Transverse colon (tissue), 4 donors: ENCODE measurements at regions not wholly inside any gene's neighbourhood (a gene's known extent, or its start where the extent isn't known, plus 50 kb on each side); places are given as distances from the start of the nearest gene placed in this dataset.

Experiments used
- DNase-seq: peaks from one replicate; pipeline ENCODE4 v3.0.0-alpha.2; 2019
- H3K27ac ChIP-seq, 4 donors: fragments of 200-600 bp; sonication (generic); 2 replicates each; pipeline ENCODE4 v1.5.1; 2016 to 2018; ENCODE audit warnings: inconsistent platforms in 4 of 4
- H3K27me3 ChIP-seq: fragments of 200-600 bp; sonication (generic); 2 replicates; pipeline ENCODE4 v1.5.1; 2017; ENCODE audit warnings: inconsistent platforms
- H3K36me3 ChIP-seq, 4 donors: fragments of 200-600 bp; sonication (generic); 2 replicates each; pipeline ENCODE4 v1.5.1; 2017 to 2019; ENCODE audit warnings: inconsistent platforms in 4 of 4
- H3K4me1 ChIP-seq, 4 donors: fragments of 200-600 bp; sonication (generic); 2 replicates each; pipeline ENCODE4 v1.5.1; 2017 to 2020; ENCODE audit warnings: inconsistent platforms in 4 of 4
- H3K4me3 ChIP-seq, 4 donors: fragments of 200-600 bp; sonication (generic); 1 replicate in 1 of 4; 2 replicates in 3 of 4; pipeline versions ENCODE4 v1.5.1 to v1.6.1; 2017 to 2019; ENCODE audit warnings: inconsistent platforms in 4 of 4
- H3K9me3 ChIP-seq, 2 donors: fragments of 200-600 bp; sonication (generic); 2 replicates each; pipeline ENCODE4 v1.5.1; 2017 to 2019; ENCODE audit warnings: inconsistent platforms in 2 of 2
- CTCF ChIP-seq, 5 experiments: fragments of 200-600 bp in 3 of 5; fragments of 450-650 bp in 2 of 5; sonication (generic) in 3 of 5; IDR thresholded peaks; 1 replicate in 2 of 5; 2 replicates in 3 of 5; pipeline ENCODE4 v1.5.1; 2016 to 2017; ENCODE audit warnings: antibody characterized with exemption in 5 of 5, inconsistent platforms in 3 of 5, mild to moderate bottlenecking in 2 of 5, moderate library complexity in 1 of 5
- EP300 ChIP-seq: sonication (generic); formaldehyde crosslinking; IDR thresholded peaks from one replicate; pipeline ENCODE4 v1.6.1; 2017; ENCODE audit warnings: antibody characterized with exemption, low read depth
- POLR2A ChIP-seq: fragments of 450-650 bp; IDR thresholded peaks from one replicate; pipeline ENCODE4 v1.6.1; 2016; ENCODE audit warnings: antibody characterized with exemption, mild to moderate bottlenecking, moderate library complexity
- POLR2AphosphoS5 ChIP-seq, 3 donors: sonication (generic); formaldehyde crosslinking; IDR thresholded peaks; one replicate each; pipeline ENCODE4 v1.6.1; 2016; ENCODE audit warnings: antibody characterized with exemption in 3 of 3
- WGBS, 2 donors: methylation state at CpG; one replicate each; pipeline ENCODE4 v1.1.5; 2018; ENCODE audit warnings: low coverage in 1 of 2; 5-methylcytosine and 5-hydroxymethylcytosine counted together
- in situ Hi-C, 4 donors: fragments of 200-750 bp; cut with MboI; loops; one replicate each; pipeline versions ENCODE4 v1.15.0 to v1.15.1; 2017; ENCODE audit warnings: low sequenced_read_pairs in 3 of 4, low pct_ligation_motif_present in 1 of 4, low pct_unique_long_range_greater_than_20kb in 1 of 4
- intact Hi-C: fragments of 100-400 bp; cut with DNase I; formaldehyde crosslinking; loops from one replicate; pipeline ENCODE4 v1.15.1; 2023; ENCODE audit warnings: low total_unique reads

GRCh38 chr5:136890431-136891148 lies 525.2 kb upstream of the TRPC7 start:
- Histone ChIP-seq H3K4me3 (no peak overlapping the region), H3K4me1 (no peaks in the 10 kb centered on the region), H3K36me3 (no peaks in the 10 kb centered on the region), H3K27ac (no peak overlapping the region), H3K27me3 (no peaks in the 10 kb centered on the region), H3K9me3 (no peaks in the 10 kb centered on the region)
- in situ Hi-C loops = no loop called here
- no peak for DNase-seq
- TF ChIP-seq POLR2A = no peak
- WGBS, 2 donors = 88 to 100% methylated on average over 2 of the region's 2 CpGs
- intact Hi-C loops = no loop called here

- Histone ChIP-seq H3K27ac (no peak overlapping the region), H3K9me3 (no peaks in the 10 kb centered on the region), H3K36me3 (no peaks in the 10 kb centered on the region), H3K4me1 (no peaks in the 10 kb centered on the region), H3K27me3 (no peaks in the 10 kb centered on the region), H3K4me3 (no peak overlapping the region)
- intact Hi-C loops = no loop called here
- WGBS, 2 donors = 67 to 69% methylated on average over 3 of the region's 3 CpGs
- in situ Hi-C loops = no loop called here
- TF ChIP-seq POLR2AphosphoS5 (IDR thresholded peaks at IDR 0.05) (no peak), CTCF (IDR thresholded peaks at IDR 0.05) (no peak), POLR2A (no peak), EP300 (no peak)
- no peak for DNase-seq
These were observed 521.3 kb upstream of the TRPC7 start for GRCh38 chr5:136886608-136887007.

GRCh38 chr5:136864960-136865359 lies 499.6 kb upstream of the TRPC7 start:
- in situ Hi-C loops (no loop called here), intact Hi-C loops (no loop called here)
- no peak for DNase-seq
- no peak overlapping the region for H3K4me3 ChIP-seq
- H3K36me3 ChIP-seq = no peaks in the 10 kb centered on the region
- H3K27ac ChIP-seq = no peak overlapping the region
- no peaks in the 10 kb centered on the region for H3K9me3 ChIP-seq
- H3K4me1 ChIP-seq = no peaks in the 10 kb centered on the region
- WGBS, 2 donors = 67 to 92% methylated on average over 2 to 4 of the region's 4 CpGs
- TF ChIP-seq POLR2A (no peak), EP300 (no peak), CTCF (IDR thresholded peaks at IDR 0.05) (no peak), POLR2AphosphoS5 (IDR thresholded peaks at IDR 0.05) (no peak)
- H3K27me3 ChIP-seq = no peaks in the 10 kb centered on the region

GRCh38 chr5:136856648-136857047 lies 491.3 kb upstream of the TRPC7 start:
- no peaks in the 10 kb centered on the region for H3K9me3 ChIP-seq
- 69 to 72% methylated on average over 3 of the region's 3 CpGs for WGBS, 2 donors
- no peaks in the 10 kb centered on the region for H3K4me1 ChIP-seq
- intact Hi-C loops = no loop called here
- no peak overlapping the region for H3K27ac ChIP-seq
- no peak for TF ChIP-seq CTCF (IDR thresholded peaks at IDR 0.05)
- TF ChIP-seq POLR2A = no peak
- TF ChIP-seq POLR2AphosphoS5 (IDR thresholded peaks at IDR 0.05) = no peak
- TF ChIP-seq EP300 = no peak
- H3K36me3 ChIP-seq = no peaks in the 10 kb centered on the region
- in situ Hi-C loops = no loop called here
- H3K27me3 ChIP-seq = no peaks in the 10 kb centered on the region
- H3K4me3 ChIP-seq = no peak overlapping the region
- DNase-seq = no peak

GRCh38 chr5:136853971-136854370 lies 488.6 kb upstream of the TRPC7 start:
- DNase-seq = no peak
- in situ Hi-C loops (no loop called here), intact Hi-C loops (no loop called here)
- H3K9me3 ChIP-seq = no peaks in the 10 kb centered on the region
- TF ChIP-seq CTCF (IDR thresholded peaks at IDR 0.05) (no peak), POLR2AphosphoS5 (IDR thresholded peaks at IDR 0.05) (no peak), EP300 (no peak), POLR2A (no peak)
- H3K36me3 ChIP-seq = no peaks in the 10 kb centered on the region
- no peaks in the 10 kb centered on the region for H3K4me1 ChIP-seq
- no peak overlapping the region for H3K4me3 ChIP-seq
- no peaks in the 10 kb centered on the region for H3K27me3 ChIP-seq
- 75% methylated on average over 1 of the region's 1 CpG; no CpG with 5 or more reads in 1 of the 2 donors for WGBS, 2 donors
- H3K27ac ChIP-seq = no peak overlapping the region
